HG03571 (cell line): ENCODE measurements at regions not wholly inside any gene's neighbourhood (a gene's known extent, or its start where the extent isn't known, plus 50 kb on each side); places are given as distances from the start of the nearest gene placed in this dataset.
"Not testable (repeated sequence)": the region's sequence is repeated elsewhere in the genome, so short reads cannot be mapped to it uniquely, and the experiment has no call there.

ENCODE experiments used
- ATAC-seq: cut with Tn5 transposase; IDR thresholded peaks from one replicate; pipeline ENCODE4 v1.9.1; 2021; ENCODE audit not compliant: unreplicated experiment

DNA sequence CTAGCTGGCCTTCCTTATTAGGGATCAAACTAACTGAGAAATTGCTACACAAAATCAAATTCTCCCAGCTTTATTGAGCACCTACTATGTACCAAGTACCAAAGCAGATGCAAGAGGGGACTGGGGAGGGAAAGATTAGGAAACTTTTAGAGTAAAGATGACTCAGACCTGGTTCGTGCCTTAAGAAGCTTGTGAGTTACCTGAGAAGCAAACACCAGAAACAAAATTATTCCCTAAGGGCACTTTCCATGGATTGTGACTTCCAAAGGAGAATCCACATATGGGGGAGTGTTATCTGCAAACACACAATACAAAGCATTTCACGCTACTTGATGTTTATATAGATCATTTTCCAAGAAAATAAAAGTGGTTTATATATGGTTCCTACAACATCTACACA, 326.9 kb upstream of the HNRNPA3 start:
- ATAC-seq = no peak

- no peak for ATAC-seq
These were observed 321.5 kb upstream of the HNRNPA3 start for GRCh38 chr2:176891105-176891504.

DNA sequence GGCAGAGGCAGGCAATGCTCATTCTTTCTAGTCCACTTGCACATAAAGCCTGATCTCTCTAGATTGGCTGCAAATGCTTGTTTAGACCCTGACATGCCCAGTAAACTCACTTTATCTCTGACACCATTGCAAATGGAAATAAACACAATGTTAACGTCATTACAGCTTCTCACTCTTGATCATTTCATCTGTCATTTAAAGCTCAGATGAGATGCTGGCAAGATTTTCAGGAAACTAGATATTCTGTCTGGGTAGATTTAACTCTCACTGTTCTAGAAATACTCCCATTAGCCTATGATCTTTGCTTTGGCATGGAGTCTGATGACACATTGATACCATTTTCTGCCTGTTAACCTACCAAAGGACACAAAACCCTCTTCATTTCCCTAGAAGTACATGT, 320.7 kb upstream of the HNRNPA3 start:
- no peak for ATAC-seq

- no peak for ATAC-seq
These were observed 319.8 kb upstream of the HNRNPA3 start for GRCh38 chr2:176892676-176893226.

DNA sequence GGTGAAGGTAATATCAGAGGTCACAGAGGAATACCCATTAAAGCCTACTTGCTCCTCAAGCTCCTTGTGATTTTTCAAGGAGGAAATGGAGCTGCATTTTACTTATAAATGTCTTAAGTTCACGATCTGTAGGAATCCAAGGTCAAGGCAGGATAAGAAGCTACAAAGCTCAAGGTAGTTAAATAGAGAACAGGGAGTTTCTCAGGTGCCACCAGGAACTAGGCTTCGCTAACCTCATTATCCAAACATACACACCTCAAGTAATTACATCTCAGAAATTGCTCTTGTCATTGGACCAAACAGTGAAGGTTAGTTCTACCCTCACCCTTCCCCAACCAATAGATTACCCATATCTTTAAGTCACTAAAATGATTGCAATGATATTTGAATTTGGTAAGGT, 317.4 kb upstream of the HNRNPA3 start:
- ATAC-seq = no peak

DNA sequence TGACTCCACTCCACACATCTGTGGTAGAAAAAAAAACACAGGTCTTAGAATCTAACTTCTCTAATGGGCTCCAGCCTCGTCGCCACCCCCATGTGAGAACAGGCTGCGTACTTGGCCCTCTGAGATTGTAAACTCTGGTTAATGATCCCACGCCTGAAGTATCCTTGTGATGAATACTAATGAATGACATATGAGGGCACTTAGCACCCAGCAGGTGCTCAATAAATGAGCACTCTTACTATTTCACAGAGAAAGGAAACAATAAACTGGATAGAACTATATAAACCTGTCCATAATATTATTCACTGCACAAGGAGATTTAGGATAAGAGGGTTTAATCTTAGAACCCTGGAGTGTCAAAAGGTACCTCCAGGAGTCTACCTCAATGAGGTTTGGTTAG, 310.1 kb upstream of the HNRNPA3 start:
- no peak for ATAC-seq

DNA sequence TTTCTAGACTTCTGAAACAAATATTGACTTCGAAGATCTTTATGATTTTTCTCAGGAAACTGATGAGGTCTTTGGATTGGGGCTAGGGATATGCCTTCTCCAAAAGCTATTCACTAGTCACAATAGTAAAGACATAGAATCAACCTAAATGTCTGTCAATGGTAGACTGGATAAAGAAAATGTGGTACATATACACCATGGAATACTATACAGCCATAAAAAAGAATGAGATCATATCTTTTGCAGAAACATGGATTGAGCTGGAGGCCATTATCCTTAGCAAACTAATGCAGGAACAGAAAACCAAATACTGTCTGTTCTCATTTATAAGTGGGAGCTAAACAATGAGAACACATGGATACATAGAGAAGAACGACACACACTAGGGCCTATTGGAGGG, 308.5 kb upstream of the HNRNPA3 start:
- ATAC-seq = not testable (repeated sequence)

- ATAC-seq = no peak
These were observed 305.3 kb upstream of the HNRNPA3 start for GRCh38 chr2:176907341-176907740.

- no peak for ATAC-seq
These were observed 301.8 kb upstream of the HNRNPA3 start for GRCh38 chr2:176910828-176911227.

DNA sequence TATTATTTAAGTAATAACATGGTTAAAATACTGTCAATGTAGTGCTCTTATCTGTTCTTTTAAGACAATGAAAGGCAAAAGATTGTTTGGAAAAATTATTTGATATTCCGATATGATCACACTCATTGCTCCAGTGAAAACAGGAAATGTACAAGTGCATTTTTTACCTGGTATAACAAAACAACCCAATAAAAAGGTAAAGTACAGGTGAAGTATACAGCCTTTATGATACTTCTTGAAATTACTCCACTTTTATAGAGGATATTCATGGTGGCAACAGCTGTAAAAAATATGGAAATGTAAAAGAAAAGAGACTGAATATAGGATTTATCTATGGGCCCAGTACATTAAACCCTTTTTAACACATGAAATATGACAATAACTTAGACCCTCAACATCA, 298.6 kb upstream of the HNRNPA3 start:
- no peak for ATAC-seq

- no peak for ATAC-seq
These were observed 298.2 kb upstream of the HNRNPA3 start for GRCh38 chr2:176914371-176914770.

GRCh38 chr2:176922545-176922944, 290.0 kb upstream of the HNRNPA3 start:
- not testable (repeated sequence) for ATAC-seq

DNA sequence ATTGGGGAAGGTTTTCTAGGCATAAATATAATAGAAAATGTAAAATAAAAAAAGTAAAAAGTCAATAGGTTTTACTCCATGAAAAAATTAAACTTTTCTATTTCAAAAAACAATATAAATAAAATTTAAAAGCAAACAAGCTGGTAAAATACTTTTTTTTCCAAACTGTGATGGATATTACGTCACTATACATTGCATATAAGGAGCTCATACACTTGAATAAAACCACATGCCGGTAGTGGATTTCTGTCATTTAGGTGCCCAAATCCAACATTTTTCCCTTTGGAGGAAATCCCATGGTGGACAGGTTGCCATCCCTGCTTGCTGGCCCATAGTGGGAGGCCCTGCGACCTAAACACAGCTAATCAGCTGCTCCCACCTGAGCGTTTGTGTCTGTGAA, 289.4 kb upstream of the HNRNPA3 start:
- no peak for ATAC-seq

DNA sequence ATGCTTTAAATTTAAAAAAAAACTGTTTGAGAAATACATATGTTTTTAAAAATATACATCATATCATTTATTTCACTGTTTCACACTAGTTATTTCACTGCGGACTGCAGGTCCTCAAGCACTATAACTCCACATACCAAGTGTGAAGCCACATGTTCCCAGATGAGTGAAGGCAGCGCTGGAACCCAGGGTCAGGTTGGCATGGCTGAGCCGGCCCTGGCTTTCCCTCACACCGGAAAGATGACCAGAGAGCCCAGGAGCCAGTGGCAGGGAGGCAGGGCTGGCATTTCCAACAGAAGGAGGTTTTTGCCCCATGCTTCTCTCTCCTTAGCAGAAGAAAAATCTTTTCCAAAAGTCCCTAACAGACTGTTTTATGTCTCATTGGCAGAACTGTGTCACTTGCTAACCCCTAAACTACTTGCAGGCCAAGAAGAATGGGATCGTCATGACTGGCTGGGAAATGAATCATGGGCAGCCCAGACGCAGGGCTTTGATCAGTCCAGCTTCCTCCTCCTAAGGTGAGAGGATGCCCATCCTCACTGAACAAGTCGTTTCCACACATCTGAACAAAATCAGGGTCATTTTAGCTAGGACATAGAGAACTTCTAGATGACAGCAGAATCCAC, 287.6 kb upstream of the HNRNPA3 start:
- ATAC-seq = no peak

DNA sequence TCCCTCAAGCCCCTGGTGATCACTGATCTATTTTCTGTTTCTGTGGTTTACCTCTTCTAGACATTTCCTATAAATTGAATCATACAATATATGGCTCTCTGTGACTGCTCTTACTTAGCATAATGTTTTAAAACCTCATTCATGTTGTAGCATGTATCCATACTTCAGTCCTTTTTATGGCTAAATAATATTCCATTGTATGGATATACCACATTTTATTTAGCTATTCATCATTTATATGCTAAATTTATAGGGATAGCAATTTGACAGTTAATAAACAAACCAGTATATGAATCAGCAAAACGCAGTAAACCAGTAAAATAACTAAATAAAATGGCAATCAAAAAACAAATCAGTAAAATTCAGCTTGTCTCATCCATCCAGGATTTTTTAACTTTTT, 286.1 kb upstream of the HNRNPA3 start:
- no peak for ATAC-seq

DNA sequence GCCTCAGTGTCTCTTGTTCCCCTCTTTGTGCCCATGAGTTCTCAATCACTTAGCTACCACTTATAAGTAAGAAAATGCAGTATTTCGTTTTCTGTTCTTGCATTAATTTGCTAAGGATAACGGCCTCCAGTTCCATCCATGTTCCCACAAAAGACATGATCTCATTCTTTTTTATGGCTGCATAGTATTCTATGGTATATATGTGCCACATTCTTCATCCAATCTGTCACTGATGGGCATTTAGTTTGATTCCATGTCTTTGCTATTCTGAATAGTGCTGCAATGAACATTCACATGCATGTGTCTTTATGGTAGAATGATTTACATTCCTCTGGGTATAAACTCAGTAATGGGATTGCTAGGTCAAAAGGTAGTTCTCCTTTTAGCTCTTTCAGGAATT, 283.2 kb upstream of the HNRNPA3 start:
- not testable (repeated sequence) for ATAC-seq

DNA sequence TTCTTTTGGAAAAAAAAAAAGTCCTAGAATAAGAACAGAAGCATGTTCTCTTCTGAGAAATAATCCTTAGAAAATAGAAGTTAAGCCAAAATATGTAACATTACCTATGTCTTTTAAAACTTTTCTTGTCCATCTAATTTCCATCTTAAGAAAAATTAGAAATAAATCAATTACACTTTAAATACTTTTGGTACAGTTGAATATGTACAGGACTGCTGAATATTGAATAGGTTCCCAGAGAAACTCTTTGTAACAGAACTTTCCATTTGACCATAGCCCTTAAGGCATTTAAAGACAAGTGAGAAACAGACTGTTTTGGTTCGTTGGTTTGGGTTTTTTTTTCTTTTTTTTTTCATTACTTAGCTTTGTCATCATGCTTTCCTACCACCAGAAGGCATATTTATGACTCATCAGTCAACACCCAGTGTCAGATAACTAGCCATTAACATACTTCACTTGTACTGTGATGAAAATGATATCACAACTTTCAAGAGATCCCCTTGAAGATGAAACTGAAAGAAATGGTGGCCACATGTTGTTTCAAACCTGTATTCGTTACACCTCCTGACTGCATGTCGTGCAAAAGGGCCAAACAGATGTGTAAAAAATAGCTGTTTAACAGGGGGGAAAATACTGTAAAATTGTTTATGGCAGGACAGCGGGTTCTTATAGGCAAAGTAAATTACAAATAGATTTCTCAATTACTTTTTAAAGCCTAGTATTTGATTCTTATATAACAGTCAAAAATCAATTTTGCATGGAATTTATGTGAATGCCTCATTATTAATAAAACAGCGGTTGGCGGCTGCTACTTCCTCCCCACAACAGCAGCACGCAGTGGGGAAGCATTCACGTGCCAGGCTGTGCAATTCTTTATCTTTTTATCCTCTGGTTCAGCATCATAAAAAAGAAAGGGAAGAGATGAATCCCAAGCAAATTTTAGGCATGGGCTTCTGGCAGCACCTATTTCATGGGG, 280.7 kb upstream of the HNRNPA3 start:
- ATAC-seq = peak; percentile 97

DNA sequence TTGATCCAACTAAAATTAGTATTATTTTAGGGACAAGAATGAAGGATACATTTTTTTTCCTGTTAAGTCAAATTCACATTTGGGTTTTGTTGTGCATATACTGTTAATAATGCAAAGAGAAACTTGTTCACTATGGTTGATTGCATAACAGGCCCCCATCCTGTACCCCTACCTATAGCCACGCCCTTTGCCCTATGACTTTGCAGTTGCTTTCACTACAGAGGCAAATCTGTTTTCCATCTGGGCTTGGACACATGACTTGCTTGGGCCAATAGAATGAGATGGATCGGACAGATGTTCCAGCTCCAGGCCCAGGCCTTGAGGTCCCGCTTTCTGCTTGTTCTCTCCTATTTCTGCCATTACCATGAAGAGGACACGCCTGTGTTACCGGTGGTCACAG, 278.5 kb upstream of the HNRNPA3 start:
- no peak for ATAC-seq

DNA sequence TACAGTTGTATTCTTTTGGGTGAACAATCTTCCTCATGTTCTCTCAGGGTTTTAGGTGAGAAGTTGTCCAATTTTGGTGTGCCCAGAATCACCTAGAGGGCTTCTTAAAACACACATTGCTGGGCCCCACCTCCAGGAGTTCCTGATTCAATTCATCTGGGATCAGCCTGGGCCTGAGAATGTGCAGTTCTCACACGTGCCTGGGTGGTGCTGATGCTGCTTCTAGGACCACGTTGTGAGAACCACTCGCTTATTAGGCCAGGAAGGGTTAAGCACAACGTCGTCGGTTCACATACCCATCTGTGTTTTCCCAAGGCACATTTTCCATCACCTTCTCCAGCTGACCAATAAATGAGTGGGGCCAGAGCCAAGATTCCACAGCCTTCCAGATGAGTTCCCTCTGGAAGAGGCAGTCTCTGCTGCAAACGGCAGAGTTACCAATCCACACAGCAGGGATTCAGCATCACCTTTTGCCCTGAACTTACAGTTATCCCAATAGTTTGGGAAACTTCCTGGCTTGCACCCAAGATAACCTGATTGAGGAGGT, 277.7 kb upstream of the HNRNPA3 start:
- ATAC-seq = no peak

DNA sequence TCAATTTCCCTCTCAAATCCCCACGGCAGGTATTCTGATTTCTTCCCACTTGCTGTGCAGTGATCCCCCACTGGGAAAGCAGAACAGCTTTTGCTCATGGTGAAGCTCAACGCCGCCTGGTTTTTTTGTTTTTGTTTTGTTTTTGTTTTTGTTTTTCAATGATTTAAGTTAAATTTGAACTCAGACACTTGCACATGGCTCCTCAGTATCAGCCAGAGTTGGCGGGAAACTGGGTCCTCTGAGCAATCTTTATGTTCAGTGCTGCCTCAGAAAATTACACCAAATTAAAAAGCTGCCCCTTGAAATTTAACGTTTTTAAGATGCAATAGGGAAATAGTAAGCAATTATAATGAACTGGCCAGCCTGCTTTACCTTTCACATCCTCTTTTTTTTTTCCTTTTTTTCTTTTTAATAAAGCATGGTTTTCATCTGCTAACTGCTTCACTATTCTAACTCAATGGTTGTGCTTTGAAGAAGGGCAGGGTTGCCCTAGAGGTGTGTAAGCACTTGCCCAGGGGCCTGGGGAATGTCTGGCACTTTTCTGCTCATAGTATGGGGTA, 277.0 kb upstream of the HNRNPA3 start:
- no peak for ATAC-seq

DNA sequence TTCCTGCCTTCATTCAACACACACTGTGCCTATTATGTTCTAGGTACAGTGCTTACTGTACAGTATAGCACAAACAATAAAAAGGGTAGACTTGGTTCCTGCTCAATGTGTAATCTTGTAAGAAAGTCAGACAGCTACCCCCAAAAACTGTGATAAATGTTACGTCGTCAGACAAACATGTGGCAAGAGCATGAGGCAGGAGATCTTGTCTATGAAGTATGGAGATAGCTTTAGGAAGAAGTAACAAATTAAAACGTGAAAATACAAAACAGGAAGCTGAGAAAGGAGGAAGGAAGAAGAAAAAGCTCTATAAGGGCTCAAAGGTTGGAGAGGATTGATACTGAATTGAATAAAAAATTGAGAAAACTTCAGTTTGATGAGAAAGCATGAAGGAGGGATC, 276.2 kb upstream of the HNRNPA3 start:
- no peak for ATAC-seq
